OCI-M2 (cell line): ENCODE measurements at regions not wholly inside any gene's neighbourhood (a gene's known extent, or its start where the extent isn't known, plus 50 kb on each side); places are given as distances from the start of the nearest gene placed in this dataset.

Source experiments
- DNase-seq: peaks from one replicate; lab custom pipeline; 2025; ENCODE audit not compliant: unreplicated experiment; lab: John Stamatoyannopoulos, UW

GRCh38 chr2:133666621-133667020, 98.4 kb upstream of the NCKAP5 start:
- no peak for DNase-seq

DNA sequence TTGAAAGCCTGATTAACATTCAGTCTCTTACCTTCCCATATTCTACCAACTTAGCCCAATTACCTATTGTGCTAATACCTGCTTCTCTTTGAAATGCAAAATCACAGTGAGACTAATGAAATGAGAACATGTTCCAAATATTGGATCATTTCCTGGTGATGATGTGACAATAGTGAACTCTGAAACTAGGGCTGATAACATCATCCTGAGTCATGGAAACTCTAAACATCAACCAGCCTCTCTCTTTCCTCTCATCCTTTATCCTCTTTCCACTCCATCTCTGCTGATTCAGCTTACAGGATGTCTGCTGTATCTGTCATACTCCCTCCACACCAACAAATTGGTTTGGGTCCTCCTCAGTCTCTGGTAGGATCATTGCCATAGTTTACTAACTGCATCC, 98.8 kb upstream of the NCKAP5 start:
- DNase-seq: no peak

GRCh38 chr2:133667968-133668367, 99.7 kb upstream of the NCKAP5 start:
- DNase-seq: no peak

DNA sequence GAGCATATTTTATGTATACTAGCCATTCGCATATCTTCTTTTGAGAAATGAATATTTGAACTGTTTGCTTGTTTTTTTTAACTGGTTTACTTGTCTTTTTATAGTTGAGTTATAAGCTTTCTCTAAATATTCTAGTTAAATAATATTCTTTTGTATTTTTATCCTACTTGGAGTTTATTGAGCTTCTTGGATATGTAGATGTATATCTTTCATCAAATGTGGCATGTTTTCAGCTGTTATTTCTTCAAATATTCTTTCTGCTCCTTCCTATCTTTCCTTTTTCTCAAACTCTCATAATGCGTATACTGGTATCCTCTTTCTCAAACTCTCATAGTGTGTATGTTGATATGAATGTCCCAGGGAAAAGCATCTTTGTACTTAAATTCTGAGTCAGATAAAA, 100.3 kb upstream of the NCKAP5 start:
- DNase-seq: no peak

DNA sequence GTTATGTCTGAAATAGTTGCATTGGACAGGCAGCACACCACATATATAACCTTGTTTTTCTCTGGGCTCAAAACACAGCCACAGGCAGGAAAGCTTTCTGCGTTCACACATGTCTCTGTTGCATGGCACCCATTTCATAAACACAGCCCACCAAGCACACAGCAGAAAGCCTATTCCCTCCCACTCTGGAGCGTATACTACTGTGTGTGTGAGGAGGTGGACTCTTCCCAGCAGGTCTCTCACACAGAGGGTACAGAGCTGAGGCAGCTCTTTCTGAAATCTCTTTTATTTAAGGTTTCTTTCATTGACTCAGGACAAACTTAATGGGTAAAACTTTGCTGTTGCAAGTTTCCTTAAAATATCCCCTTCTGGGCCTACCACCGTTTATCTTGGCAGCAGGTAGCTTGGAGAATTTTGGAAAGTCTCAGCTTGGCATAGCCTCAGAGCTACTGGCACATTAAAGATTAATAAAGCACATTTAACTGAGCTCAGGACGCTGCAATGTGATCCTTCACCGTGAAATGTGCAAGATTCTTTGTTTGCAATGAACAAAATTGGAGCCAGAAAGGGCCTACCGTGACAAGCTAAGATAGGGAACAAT, 105.1 kb upstream of the NCKAP5 start:
- DNase-seq: no peak

- no peak for DNase-seq
These were observed 105.8 kb upstream of the NCKAP5 start for GRCh38 chr2:133674066-133674432.

DNA sequence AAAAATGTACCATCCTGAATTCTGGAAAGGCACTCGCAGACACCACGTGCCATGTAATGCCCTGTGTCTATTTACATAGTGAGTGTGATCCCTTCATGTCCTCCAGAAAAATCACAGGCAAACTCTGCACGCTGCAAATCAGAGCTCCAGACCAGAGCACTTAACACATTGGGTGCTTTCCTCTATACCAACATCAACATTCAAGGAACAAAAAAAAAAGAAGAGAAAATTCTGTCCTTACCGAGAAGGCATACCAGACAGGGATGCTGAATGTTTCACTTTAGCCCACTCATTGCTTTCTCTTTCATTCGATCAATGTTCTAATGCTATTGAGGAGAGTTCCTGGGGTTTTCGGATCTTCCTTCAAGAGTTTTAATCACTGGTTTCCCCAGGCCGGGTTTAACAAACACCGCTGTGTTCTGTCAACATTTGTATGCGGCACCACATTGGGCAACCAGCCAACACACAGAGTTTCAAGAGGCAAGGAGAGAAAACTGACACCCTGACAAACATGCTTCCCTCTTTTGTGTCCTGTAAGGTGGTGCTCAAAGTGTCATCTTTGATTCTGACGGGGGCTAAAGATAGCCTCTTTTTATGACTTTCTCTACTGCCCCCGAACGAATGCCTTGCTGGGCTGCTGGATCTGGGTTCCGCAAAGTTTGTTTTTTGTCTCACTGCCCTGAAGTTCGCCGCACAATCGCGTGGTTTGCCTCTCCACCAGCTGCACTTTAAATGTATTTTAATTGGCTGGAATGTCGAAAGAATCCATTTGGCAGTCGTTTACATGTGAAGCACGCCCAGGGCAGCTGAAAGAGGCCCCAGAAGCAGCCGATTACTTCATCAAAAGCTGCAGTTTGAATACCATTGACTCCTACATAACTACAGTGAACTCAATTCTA, 106.4 kb upstream of the NCKAP5 start:
- DNase-seq: no peak

GRCh38 chr2:133676392-133677130, 108.3 kb upstream of the NCKAP5 start:
- no peak for DNase-seq

GRCh38 chr2:133680343-133681049, 112.2 kb upstream of the NCKAP5 start:
- no peak for DNase-seq

DNA sequence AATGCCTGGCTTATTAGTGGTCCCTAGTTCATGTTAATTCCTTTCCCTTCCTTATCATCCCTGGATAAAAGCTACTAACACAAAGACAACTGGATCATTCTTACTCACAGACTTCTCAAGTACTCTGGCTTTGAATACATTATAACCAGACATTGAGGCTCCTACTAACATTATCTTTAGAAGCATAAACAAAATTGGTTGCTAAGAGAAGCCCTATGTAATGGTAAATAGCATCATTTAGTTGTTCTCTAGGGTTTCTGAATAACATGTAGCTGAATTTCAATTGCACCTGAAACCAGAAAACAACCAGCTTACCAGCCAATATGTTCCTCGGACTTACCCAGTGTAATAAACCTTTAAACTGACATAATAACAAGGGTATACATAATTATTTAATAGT, 114.1 kb upstream of the NCKAP5 start:
- no peak for DNase-seq

GRCh38 chr2:133682906-133683305, 114.6 kb upstream of the NCKAP5 start:
- DNase-seq: no peak

DNA sequence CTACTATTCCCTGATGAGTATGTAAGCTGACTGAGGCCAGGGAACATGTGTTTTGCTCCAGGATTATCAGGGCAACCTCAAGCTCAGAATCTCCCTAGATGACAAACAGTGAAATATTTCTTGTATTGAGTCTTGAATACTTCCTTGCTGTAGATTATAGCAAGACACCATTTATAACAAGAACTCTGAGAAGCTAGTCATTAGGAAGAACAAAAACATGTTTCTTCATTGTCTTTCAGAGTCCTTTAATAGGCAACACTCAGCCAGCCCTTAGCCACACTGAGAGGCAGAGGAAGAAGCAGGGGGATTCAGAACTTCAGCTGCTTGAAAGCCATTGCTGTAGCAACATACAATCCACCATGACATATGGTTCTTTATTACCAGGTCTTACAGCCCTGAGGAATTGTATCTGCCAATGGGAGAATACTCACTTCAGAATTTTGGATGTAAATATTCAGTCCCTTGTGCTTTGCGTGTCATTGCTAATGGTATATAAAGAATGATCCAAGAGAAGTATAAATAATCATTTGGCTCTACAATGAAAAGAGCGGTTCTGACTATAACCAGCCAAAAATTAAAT, 117.5 kb upstream of the NCKAP5 start:
- no peak for DNase-seq

DNA sequence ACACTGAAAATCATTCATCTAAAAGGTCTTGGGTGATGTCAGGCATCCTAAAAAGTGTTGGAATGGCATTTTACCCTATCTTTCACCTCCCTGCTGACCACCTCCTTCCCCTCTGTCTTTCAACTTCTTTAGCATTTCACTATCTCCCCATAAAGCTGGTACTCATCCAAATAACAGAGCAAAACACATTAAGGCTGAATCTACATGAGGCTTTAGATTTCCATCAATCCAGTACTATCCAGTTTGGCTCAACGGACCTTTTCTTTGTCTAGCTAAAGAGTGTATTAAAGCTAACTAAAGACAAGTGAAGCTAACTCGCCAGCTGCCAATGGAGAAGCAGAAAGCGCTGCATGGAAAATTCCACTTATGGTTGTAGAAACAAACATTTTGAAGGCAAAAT, 122.5 kb upstream of the NCKAP5 start:
- no peak for DNase-seq

DNA sequence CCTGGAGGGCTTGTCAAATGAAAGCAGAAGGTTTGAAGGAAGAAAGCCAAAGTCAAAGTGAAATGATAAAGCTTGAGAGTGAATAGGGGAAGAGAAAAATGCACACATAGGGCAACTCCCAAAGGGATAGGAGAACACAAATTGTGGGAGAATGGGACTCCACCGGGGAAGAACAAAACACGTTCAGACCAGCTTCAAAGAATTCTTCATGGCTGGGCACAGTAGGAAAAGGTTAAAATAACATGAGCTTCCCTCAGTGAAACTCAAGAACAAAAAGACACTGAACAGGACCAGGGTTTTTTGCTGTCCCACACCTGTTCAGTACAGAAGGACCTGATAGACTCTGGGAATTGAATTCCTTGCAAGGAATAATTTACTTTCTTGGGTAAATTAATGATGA, 123.1 kb upstream of the NCKAP5 start:
- no peak for DNase-seq

- DNase-seq: no peak
These were observed 137.0 kb upstream of the NCKAP5 start for GRCh38 chr2:133705287-133705686.

DNA sequence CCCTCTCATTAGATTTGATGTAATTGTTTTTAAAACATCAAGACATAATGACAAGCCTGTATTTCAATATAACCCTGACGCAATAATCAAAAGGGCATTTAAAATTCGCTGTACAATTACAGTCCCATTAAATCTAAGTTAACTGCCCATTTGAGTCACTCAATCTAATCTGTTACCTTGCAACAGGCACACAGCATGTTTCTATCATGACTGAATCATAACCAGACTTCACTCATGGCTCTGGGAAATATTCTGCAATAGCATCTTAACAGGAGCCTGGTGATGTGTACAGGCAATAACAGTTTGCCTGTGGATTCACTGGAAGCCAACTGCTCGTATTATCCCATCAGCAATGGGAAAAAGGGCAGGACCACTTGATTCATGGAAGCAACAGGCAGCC, 142.3 kb upstream of the NCKAP5 start:
- DNase-seq: no peak

DNA sequence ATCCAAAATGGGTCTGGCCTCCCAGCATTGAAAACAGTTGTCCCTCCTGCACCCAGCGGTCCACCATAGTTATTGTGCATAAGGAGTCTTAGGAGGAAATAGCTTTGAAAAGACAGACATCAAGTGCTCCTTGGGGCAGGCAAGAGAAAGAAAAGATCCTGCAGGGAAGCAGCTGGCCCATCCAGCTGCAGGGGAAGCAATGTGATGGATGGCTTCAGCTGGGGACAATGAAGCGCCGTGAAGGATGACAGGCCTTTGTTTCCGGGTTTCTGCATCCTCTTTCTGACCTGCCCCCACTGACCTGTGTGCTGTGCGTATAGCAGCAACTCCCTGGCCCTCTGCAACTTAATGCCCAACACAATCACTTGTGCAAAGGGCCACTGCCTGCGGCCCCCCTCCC, 142.9 kb upstream of the NCKAP5 start:
- DNase-seq: no peak

GRCh38 chr2:133711806-133712205, 143.5 kb upstream of the NCKAP5 start:
- no peak for DNase-seq

DNA sequence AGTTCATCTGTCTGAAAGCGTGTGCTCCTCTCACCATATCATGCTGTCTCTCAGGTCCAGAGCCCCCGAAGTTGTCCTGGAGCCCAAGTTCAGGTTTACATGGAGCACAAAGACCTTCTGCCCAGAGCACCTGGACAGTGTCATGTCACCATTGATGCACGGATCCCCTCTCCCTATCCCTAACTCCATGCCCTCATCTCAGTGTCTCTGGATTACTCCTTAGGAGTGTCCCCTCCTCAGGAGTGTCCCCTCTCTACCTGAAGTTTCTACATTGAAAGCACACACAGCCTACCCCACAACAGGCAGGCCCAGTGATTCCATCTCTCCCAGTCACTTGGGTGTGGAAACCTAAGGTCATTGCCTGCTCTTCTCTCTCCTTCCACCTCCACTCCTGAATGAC, 144.1 kb upstream of the NCKAP5 start:
- no peak for DNase-seq

- no peak for DNase-seq
These were observed 144.9 kb upstream of the NCKAP5 start for GRCh38 chr2:133713049-133713580.

- no peak for DNase-seq
These were observed 147.9 kb upstream of the NCKAP5 start for GRCh38 chr2:133716166-133716565.
